Tibial artery (tissue), 4 donors: ENCODE measurements at regions not wholly inside any gene's neighbourhood (a gene's known extent, or its start where the extent isn't known, plus 50 kb on each side); places are given as distances from the start of the nearest gene placed in this dataset.

Experiments used
- DNase-seq, 2 donors: peaks; one replicate each; pipeline ENCODE4 v3.0.0-alpha.2; 2019
- H3K27ac ChIP-seq, 2 donors: fragments of 200-600 bp; sonication (generic) in 1 of 2; 1 replicate in 1 of 2; 2 replicates in 1 of 2; pipeline ENCODE4 v1.5.1; 2018 to 2019; ENCODE audit warnings: mild to moderate bottlenecking in 1 of 2
- H3K27me3 ChIP-seq, 2 donors: fragments of 200-600 bp; sonication (generic) in 1 of 2; one replicate each; pipeline versions ENCODE4 v1.5.1 to v1.6.0; 2016 to 2019
- H3K36me3 ChIP-seq, 3 donors: fragments of 200-600 bp; sonication (generic) in 2 of 3; one replicate each; pipeline ENCODE4 v1.5.1; 2016 to 2019; ENCODE audit warnings: mild to moderate bottlenecking in 2 of 3
- H3K4me1 ChIP-seq, 4 donors: fragments of 200-600 bp; sonication (generic) in 2 of 4; 1 replicate in 3 of 4; 2 replicates in 1 of 4; pipeline ENCODE4 v1.5.1; 2016 to 2019
- H3K4me3 ChIP-seq, 2 donors: fragments of 200-600 bp; sonication (generic) in 1 of 2; 1 replicate in 1 of 2; 2 replicates in 1 of 2; pipeline ENCODE4 v1.5.1; 2018 to 2019; ENCODE audit warnings: mild to moderate bottlenecking in 2 of 2
- H3K9me3 ChIP-seq, 3 donors: fragments of 200-600 bp; sonication (generic) in 1 of 3; one replicate each; pipeline ENCODE4 v1.5.1; 2016 to 2019
- CTCF ChIP-seq, 2 experiments: fragments of 200-600 bp in 1 of 2; fragments of 450-650 bp in 1 of 2; IDR thresholded peaks; one replicate each; pipeline ENCODE4 v1.5.1; 2017 to 2019; ENCODE audit warnings: antibody characterized with exemption in 2 of 2, mild to moderate bottlenecking in 1 of 2, moderate library complexity in 1 of 2
- intact Hi-C: fragments of 100-400 bp; cut with DNase I; formaldehyde crosslinking; loops from one replicate; pipeline ENCODE4 v1.15.0; 2023; ENCODE audit warnings: low total_unique reads

DNA sequence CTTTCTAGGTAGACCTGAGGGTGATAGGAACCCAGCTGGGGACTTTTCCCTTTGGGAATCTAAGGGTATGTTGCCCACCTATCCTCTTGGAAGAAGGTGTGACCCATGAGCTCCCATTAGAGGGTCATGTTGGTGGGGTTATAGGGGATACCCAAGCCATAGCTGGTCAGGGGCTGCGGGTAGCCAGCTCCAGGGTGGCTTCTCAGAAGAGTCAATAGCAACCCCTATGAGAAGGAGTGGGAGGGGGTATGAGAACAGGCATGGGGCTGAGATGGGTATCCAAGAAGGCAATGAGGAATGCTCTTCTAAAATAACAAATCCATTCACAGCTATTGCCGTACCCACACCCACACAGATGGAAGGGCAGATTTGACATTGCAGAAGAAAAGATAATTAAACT, 217.8 kb downstream of the UACA start:
- Histone ChIP-seq H3K4me1 (no peaks in the 10 kb centered on the region), H3K27ac (no peak overlapping the region), H3K27me3 (peaks cover 0 to 3% of the 10 kb centered on the region in 2 donors), H3K4me3 (no peak overlapping the region), H3K9me3 (no peaks in the 10 kb centered on the region), H3K36me3 (no peaks in the 10 kb centered on the region)
- intact Hi-C loops, result no loop called here
- TF ChIP-seq CTCF (IDR thresholded peaks at IDR 0.05), result no peak
- no peak for DNase-seq

GRCh38 chr15:70541511-70541910, 221.8 kb downstream of the UACA start:
- intact Hi-C loops, result no loop called here
- Histone ChIP-seq H3K27ac (no peak overlapping the region), H3K4me1 (no peaks in the 10 kb centered on the region), H3K9me3 (no peaks in the 10 kb centered on the region), H3K36me3 (no peaks in the 10 kb centered on the region), H3K4me3 (no peak overlapping the region), H3K27me3 (peaks cover 0 to 6% of the 10 kb centered on the region in 2 donors)
- TF ChIP-seq CTCF (IDR thresholded peaks at IDR 0.05), result no peak
- DNase-seq, result no peak

DNA sequence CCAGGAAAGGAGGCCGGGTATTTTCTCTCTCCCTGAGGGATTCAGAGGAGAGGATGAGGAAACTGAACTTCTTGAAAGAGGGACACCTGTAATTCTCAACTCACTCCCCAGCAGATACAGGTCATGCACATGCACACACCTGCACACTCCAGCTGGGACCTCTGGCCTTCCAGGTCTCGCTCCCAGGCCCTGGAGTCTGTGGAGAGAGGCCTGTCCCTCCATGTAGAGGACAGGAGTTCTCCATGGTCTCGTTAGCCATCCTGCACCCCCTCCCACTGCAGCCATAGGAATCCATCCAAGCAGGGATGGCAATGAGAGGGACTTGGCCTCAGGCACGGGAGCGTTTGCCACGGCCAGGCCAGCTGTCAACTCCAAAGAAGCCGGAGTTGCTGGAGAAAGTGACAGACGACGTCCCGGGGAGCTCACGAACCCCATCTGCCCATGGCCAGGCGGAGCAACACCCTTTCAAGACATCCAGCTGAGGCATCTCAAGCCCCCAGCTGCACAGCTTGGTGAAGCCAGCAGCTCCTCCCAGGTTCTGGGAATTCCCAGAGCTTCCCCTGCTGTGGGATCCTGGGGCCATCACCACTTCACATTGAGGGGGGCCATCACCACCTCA, 223.3 kb downstream of the UACA start:
- Histone ChIP-seq H3K9me3 (no peaks in the 10 kb centered on the region), H3K36me3 (no peaks in the 10 kb centered on the region), H3K27ac (no peak overlapping the region), H3K4me1 (no peaks in the 10 kb centered on the region), H3K4me3 (no peak overlapping the region), H3K27me3 (peaks cover 0 to 6% of the 10 kb centered on the region in 2 donors)
- no peak for TF ChIP-seq CTCF (IDR thresholded peaks at IDR 0.05)
- DNase-seq, result no peak
- intact Hi-C loops, result no loop called here

DNA sequence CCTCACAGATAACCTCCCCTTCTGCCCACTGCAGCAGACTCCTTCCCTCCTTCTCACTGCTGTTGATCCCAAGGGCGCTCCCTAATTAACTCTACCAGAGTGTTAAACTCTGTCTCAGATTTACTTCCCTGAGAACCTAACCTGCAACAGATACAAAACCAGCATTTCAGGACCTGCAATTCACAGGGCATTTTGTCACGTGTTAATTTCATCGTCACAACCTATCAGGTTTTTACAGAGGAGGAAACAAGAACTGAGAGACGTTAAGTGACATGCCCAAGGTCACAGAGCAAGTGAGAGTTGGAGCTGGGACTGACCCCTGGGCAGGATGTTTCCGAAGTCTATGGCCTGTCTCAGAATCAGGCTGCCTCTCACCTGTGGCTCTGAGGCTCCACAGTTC, 223.9 kb downstream of the UACA start:
- no peaks in the 10 kb centered on the region for H3K4me1 ChIP-seq
- H3K27ac ChIP-seq, result no peak overlapping the region
- H3K27me3 ChIP-seq, result peaks cover 0 to 6% of the 10 kb centered on the region in 2 donors
- no peak for TF ChIP-seq CTCF (IDR thresholded peaks at IDR 0.05)
- no peak overlapping the region for H3K4me3 ChIP-seq
- no peak for DNase-seq
- intact Hi-C loops, result no loop called here
- no peaks in the 10 kb centered on the region for H3K9me3 ChIP-seq
- no peaks in the 10 kb centered on the region for H3K36me3 ChIP-seq

DNA sequence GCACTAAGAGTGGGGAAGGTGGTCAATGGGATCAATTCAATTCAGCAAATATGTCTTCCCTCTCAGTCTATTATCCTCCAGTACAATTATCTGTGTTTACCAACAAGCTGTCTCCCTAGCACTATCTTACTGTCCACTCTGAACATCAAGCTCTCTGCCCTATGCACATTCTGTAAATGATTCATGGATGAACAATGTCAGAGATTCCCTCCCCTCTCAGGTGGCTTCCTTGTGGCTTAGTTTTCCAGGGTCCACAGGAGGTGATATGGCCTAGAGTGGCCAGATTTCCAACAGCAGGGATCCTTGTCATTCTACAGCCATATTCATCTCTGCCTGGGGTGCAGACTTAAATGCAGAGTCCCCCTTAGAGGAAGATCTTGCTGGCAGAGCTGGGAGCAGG, 225.1 kb downstream of the UACA start:
- Histone ChIP-seq H3K36me3 (no peaks in the 10 kb centered on the region), H3K27me3 (peaks cover 0 to 7% of the 10 kb centered on the region in 2 donors), H3K27ac (no peak overlapping the region), H3K4me1 (no peaks in the 10 kb centered on the region), H3K4me3 (no peak overlapping the region), H3K9me3 (no peaks in the 10 kb centered on the region)
- intact Hi-C loops, result no loop called here
- TF ChIP-seq CTCF (IDR thresholded peaks at IDR 0.05), result no peak
- DNase-seq, result no peak

DNA sequence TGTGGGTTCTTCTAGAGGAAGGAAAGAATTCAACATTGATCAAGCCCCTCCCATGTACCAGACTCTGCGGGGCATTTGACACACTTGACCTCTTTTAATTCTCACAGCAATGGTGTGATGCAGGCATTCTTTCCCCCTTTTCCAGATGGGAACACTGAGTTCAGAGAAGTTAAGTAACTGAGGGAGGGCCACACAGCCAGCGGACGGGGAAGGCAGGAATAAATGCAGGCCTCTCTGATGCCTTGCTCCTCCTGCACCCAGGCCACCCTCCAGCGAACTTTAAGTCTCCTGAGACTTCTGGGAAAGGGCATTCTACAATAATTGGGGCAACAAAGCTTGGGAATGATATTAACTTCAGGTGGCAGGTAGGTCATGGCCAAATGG, 227.4 kb downstream of the UACA start:
- H3K27ac ChIP-seq, result no peak overlapping the region
- no peaks in the 10 kb centered on the region for H3K36me3 ChIP-seq
- intact Hi-C loops, result no loop called here
- no peak overlapping the region for H3K4me3 ChIP-seq
- no peak for DNase-seq
- H3K27me3 ChIP-seq, result peaks cover 0 to 15% of the 10 kb centered on the region in 2 donors
- no peaks in the 10 kb centered on the region for H3K9me3 ChIP-seq
- H3K4me1 ChIP-seq, result no peaks in the 10 kb centered on the region
- TF ChIP-seq CTCF (IDR thresholded peaks at IDR 0.05), result no peak
